HG03159 (cell line): ENCODE measurements at regions not wholly inside any gene's neighbourhood (a gene's known extent, or its start where the extent isn't known, plus 50 kb on each side); places are given as distances from the start of the nearest gene placed in this dataset.

Experiments
- ATAC-seq: cut with Tn5 transposase; IDR thresholded peaks from one replicate; pipeline ENCODE4 v1.9.1; 2021; ENCODE audit warnings: mild to moderate bottlenecking, moderate library complexity; ENCODE audit not compliant: unreplicated experiment

DNA sequence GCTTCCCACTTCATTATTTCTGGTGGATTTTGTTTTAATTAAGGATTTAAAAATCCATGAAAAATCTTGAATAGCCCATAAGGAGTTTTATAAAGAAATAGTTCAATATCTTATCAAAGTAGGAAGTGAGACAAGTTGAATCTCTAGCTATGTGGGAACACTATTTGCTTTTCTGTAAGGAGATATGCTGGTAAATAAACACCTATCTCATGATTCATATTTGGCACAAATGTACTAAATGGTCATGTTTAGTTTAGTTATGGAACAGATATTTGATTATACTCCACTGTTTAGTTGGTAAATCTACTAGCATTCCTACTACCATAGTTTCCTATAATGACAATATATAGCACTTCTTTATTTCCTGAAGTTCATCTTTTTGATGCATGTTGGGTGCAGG, 239.9 kb upstream of the CEP162 start:
- no peak for ATAC-seq

DNA sequence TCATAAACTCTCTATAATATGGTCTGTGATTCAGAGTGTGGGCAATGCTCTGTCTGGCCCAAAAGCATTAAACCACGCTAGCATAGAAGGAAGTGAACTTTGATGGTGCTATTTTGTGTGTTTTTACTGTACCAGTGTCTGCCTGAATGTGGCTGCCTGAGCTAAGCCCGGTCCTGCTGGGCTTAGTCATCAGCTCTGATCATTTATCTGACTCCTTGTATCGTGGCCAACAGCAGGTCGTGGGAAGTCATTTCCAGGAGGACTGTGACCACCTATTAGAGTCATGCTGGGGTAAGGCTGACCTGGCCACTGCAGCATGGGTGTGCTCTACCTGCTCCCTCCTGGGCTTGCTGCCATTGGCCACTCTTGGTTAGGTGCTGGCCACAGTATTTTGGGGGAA, 239.1 kb upstream of the CEP162 start:
- ATAC-seq = no peak

DNA sequence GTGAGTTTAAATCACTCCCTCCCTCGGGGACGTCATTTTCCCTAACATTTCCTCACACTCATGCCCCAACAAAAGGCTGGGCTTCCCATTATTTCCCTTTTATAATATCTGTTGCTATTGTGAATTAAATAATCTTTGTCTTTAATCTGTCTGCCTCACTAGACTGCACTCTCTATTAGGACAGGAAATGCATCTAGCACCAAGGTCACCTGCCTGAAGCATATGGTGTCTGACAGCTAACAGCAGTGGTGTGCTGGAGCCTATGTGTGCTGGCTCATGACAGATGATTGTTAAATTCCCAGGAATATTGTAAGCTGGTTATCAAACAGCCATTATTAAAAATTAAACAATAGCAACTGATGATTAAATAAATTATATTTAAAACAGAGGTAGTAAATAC, 237.0 kb upstream of the CEP162 start:
- ATAC-seq = no peak

DNA sequence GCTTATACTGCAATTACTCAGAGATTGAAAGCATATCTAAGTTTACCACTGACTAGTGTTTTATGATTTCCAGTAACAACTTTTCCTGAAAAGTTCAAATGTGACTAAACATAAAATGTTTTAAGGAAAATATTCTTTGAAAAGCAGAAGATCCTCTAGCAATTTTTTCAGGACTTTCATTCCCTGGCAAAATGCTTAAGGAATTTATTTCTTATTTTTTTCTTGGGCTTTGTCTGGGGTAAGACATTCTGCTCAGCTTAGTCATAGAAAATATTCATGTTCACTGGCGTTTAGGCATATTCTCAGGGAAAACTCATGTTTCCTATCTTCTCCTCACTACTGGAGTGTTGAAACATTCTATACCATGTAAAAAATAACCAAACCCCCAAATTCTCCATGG, 235.3 kb upstream of the CEP162 start:
- ATAC-seq = no peak

DNA sequence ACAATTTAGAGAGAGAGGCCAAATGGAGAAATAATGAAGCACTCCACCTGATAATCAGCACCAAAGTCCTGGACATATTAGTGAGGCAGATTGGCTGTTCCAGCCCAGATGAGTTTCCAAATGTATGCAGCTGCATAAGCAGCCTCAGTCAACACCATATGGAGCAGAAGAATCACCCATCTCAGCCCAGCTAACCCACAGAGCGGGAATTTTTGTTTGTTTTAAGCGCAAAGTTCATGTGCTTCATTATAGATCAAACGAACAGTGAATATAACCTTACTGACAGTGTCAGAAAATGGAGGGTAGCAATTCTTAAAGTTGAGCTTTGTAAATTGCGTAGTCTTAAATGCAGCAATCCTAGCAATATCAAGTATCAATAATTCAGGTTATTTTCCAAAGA, 234.0 kb upstream of the CEP162 start:
- ATAC-seq = no peak

DNA sequence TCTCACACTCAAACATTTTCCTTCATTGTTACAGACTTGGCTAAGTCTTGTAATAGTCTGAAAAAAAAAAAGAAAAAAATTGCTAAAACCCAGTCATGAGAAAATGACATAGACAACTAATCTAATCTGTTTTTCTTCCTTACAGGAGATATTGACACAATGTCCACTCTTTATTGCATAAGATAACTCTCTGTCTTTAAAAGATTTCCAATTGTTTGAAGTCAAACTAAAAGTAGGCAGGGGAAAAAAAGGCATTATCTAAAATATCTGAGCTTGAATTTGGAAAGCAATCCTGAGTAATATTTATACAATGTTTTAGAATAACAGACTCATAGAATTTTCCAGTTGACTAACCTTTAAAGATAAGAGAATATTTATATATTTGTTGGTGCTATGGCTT, 233.0 kb upstream of the CEP162 start:
- ATAC-seq = no peak

DNA sequence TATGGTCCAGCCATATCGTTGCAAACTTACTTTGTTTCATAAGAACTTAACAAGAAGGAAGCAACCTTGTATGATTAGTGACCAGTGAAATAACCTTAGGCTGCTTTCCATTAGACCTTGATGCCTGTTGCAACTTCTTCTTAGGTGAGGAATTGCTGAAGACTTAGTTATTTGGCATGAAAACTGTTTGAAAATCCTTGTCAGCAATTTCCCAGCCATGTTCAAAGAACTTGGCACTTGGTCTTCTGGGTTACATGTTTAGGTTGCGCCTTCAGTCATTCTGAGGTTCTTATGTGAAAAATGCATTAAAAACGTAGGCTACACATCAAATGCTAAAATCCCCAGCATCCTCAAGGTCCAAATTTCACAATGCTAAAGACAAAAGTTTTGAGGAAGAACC, 232.0 kb upstream of the CEP162 start:
- ATAC-seq = no peak

DNA sequence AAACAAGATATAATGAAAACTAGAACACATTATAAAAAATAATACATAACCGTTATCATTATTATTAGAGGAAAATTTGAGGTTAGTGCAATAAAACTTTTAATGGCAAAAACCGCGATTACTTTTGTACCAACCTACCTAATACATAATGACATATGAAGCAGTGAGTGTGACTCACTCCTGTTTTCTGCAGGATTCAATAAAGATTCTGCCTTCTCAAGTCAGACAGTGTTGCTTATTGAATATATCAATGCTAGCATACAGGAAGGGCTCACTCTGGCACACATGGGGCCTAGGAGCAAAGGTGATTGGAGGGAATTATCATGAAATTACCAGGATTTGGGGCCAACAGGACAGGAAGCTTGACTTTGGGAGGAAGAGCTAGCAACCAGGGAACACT, 230.8 kb upstream of the CEP162 start:
- no peak for ATAC-seq

DNA sequence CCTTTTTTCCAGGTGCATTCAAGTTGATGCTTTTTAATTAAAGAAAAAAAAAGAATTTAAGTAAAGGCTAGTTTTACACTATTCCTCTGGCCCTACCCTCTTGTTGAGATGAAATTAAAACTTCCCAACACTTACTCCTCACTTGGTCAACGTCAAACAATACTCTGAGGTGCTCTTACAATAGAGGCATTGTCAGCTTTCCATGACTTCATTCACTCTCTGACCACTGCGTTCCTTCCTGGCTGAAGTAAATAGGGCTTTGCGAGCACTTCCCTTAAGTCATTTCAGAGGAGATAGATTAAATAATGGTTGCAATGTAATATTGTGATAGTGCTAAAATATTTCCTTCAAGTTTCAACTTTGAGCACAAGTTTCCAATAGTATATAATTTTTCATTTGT, 229.8 kb upstream of the CEP162 start:
- ATAC-seq = no peak

DNA sequence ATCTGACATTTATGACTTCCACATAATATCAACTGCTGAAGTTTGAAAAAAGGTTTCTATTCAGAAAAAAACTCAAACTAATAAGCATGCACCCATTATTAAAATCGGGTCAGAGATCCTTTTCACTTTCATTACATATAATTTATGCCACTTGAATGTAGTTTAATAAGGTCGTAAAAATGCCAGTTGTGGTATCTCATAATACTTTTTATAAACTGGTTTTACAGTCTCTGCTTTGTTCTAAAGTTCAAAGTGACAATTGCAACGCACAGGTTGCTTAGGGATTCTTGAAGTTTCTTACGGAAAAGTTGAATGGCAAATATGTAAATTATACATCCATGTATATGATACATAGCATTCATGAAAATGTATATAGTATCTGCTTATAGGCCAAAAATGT, 229.4 kb upstream of the CEP162 start:
- no peak for ATAC-seq

DNA sequence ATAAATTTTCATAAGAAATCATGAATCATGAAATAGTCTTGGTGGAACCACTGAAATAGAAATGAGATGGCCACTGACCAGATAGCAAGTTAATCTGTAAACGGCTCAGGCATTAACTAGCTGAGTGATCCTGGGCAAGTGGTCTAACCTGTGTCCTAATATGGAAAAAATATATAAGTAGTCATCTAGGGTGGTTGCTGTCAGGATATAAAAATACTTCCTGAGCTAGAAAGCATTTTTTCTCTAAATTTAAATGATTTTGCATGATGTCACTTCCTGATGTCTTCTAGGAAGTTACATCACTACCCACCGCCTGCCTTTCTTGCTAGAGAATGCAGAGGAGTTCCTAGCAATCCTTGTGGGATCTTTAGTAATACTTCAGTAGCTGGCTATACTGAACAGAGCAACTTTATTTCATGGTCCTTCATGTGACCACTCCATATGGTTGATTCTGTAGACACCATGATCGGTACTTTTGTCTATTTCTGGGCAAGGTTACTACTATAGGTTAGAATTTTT, 228.1 kb upstream of the CEP162 start:
- ATAC-seq = no peak

DNA sequence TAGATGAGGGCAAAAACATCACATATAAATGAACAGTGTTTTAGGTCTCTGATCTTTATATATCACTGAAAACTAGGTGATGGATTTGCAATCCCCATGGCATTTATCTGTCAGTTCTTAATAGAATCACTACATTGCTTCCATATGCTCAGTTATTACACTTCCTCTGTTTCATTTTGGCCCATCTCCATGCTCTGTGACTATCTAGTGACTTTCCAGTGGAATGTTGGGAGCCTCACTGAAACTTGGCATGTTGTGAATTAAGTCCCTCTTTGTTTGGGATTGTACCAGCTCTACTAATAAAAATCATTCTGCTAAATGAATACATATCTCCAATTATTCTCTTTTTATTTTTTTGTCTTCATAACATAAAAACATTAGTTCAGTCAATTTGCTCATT, 226.1 kb upstream of the CEP162 start:
- ATAC-seq = no peak

DNA sequence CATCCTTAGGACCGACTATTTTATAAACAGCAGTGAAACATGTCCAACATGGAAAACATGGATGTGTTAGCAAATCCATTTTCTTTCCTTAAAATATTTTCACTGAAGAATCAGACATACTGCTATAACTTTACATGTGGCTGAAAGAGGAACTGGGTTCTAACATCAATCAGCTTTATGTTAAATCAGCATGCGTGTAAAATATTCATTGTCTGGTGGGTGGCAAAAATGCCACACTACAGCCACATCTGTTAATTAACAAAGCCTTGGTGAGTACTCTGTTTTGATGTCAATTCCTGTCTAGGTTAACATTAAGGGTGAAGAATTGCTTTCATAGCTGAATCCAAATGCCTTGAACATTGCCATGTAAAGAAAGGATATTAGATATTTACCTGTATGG, 222.6 kb upstream of the CEP162 start:
- no peak for ATAC-seq

DNA sequence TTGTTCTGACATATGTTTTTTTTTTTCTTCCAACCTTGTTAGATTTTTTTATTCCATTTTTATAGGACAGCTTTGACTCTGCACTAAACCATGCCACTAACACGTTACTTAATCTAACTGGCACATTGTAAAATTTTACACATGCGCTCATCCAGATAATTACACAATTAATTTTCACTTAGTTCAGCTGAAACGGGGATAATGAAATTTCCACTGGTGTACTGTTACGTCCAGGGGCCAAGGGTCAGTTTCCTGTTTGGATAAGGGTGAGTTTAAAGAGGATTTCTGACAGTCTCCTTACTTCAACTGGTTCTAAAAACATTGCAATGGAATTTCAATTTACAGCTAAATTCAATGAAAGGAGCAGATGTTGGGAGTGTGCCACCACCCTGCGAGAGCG, 221.8 kb upstream of the CEP162 start:
- no peak for ATAC-seq

DNA sequence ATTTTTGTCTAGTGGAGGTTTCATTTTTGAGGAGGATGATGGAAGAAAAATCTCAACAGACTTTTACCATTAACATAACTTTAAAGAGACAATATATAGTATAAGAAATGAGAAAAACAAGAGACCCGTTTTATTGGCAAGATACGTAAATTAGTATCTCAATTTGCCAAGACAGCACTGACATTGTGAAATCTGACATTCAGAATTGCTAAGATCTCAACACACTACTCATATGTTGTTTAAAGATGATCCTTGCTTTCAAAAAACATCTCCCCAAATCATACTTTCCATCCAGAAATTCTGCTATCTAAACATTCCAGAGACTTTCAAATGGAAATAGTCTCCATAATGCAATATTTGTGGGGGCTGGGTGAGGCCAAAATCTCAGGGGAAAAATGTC, 220.9 kb upstream of the CEP162 start:
- ATAC-seq = no peak

DNA sequence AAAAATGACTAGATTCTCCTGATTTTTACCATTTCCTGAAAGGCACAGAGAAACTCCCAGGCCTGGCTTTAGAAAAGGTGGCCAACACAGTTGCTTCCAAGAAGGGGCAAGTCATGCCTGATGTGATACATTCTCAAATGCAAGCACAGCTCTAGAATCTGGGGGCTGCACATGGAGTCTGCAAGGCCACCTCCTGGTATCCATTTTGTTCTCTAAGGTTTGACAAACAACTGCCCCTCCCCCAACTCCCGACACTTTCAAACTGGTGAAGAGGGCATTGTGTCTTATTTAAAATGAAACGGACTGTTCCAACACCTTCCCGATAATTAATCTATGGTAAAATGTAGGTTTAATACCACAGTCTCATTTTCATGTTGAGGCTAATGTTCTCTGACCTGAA, 220.2 kb upstream of the CEP162 start:
- ATAC-seq = no peak

DNA sequence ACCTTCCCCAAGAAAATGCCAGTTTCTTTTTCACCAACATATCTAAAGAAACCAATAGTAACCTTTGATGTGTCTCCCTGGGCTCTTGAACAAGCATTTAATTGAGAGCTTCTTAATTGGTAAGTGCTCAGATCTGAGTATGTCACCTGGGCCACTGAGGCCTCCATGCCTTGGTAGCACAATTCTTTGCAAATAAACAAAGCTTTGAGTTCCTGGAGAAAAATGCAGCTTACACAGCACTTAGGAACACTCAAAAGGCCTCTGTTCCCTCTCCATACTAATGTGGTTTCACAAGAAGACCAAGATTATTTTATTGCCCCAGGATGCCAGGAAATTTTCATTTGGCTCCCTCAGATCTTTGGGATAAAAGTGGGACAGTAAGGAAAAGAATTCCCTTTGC, 217.6 kb upstream of the CEP162 start:
- no peak for ATAC-seq

DNA sequence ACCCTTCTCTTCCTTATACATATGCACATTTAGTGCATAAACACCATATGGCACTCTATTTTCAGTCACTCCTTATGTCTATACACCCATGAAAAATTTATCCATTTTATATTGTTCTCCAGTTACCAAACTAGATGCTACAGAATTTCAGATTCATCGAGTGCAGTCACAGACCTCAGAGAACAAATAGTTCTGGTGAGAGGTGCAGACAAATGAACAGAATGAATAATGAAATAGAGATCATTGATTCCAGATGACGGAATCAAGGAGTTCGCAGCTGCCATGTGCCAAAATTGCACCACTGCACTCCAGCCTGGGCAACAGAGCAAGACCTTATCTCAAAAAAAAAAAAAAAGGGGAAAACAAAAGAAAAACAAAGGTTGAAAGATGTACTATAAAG, 214.8 kb upstream of the CEP162 start:
- no peak for ATAC-seq

DNA sequence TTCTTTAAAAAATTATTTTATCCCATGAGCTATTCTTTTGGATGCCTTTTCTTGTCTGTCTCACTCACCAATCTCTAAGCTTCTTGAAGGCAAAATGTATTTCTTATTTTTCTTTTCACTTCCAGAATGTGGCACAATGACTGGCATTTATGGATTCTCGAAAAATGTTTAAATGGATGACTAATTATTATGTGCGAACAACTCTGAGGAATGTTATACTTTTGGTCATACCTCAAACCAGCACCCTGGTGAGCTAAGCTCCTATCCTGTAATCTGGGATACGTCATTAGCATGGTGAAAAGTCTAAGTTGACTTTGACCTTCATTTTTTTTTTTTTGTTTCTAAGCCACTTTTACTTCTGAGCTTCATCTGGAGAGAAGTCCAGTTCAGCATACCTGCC, 214.0 kb upstream of the CEP162 start:
- no peak for ATAC-seq

DNA sequence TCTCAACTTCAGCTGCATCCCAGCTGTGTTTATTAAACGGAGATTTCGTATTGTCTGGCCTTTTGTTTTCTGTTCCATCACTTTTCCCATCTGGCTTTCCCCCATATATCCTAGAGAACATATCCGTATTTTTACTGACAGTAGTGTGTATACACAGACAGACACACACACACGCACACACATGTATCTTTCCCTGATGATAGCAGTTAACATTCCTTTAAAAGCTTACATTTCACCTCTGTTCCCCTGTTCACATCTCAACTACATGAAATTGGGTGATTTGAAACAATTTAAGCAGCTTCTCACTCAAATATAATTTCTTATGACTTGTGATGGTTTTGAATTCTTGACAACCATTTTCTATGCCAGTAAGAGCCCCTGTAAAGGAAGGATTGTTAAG, 207.1 kb upstream of the CEP162 start:
- ATAC-seq = no peak

DNA sequence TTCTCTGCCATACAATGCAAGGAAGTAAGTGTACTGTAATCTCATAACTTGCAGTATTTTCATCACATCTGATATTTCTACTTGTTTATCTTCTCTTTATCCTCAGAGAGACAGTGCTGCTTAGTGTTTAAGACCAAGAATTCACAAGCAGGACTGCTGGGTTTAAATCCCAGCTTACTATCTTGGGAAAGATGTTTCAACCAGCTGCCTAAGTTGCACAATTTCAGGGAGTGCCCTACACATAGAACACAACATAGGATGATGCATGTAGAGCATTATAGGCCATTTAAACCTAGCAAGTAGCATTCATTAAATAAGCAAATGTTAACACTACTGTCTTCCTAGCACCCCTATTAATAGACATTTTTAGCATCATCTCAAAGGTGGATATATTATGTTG, 205.2 kb upstream of the CEP162 start:
- no peak for ATAC-seq

DNA sequence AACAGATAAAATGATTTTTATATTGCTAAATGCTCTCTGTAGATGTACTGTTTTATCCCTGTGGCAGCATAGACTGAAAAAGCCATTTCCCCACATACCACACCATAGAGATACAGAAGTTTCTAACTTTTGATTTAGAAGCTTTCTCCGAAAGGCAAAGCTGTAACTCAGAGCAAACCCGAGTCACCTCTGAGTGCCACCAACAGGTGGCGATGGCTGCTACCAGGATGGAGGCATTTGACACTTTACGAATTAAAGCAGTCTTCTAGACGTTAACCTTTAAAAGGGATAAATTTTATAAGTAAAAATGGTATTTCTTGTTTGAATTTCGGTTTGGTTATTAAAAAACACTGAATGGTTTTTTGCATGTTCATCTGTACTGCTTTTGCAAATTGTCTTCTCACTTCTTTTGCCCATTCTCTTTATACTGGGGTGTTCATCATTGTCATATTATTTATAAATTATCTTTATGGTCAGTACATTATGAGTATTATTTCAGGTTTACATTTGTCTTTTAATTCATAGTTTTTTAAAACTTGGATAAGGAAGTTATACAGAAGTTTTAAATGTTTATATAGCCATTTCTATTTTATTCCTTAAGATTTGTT, 201.0 kb upstream of the CEP162 start:
- ATAC-seq = no peak

DNA sequence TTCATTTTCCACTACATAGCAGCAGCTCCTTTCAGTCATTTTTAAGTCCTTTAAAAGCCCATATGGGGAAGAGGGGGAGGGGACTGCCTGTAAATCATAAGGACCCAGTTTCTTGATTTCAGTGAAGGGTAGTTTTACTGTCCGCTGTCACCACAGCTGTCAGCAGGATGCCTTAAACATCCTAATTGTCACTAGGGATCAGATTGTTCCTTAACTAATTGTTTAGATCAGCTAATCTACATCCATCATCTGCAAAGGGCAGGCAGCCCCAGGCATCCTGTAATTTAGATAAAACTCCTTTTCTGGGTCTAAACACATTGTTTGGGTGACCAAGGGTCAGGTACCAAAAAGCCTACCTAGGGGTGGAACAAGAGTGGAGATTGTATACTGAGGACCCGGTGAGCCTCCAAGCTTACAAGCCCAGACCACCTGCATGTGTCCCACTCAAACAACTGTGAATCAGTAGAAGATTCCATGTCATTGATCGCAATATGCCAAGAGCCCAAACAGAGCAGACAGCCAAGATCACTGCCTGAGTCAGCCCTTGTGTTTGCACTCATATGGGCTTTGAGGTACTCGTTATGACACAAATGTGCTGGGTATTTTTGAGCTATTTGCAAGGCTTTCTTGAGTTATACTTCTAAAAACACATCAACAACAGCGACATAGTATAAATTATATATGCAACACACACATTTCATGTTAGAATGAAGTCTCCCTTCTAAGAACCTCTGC, 198.7 kb upstream of the CEP162 start:
- no peak for ATAC-seq
